ENCODE measurements at regions not wholly inside any gene's neighbourhood (a gene's known extent, or its start where the extent isn't known, plus 50 kb on each side); places are given as distances from the start of the nearest gene placed in this dataset.

DNA sequence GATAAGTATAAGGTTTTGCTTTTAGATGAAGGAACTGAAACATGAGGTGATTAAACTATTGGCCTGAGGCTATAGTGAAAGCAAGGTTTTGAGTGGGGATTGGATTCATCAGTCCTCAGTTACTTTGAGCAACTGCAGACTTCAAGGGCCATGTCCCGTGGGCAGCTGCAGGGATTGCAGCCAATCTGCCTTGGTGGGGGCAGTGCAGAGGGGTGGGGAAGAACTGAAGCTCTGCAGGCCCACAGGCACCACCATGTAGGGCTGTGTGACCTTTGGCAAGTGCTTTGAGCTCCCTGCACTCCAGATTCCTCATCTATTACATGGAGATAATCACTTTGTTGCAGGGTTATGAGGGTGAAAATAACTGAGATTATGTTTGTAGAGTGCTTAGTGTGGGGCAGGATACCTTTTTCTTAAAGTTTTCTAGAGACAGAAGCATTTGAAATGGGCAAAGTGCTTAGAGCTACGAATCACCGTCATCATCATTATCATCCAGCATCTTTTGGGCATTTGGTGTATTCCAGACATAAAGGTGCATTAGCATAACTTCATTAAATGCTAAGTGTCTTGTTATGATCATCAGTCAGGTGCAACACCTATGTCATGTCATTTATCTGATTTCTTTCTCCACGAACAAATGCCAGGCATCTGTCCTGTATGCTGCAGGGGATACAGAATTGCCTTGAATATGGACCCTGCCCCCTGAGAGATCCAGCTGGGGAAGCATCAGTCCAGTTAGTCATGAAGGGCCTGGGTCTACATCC, 72.1 kb upstream of the TENM4 start:
- TF ChIP-seq ELF4 (IDR thresholded peaks at IDR 0.05) = no peak
- TF ChIP-seq FOXM1 (IDR thresholded peaks at IDR 0.05; ENCODE audit: borderline replicate concordance) = no peak
- TF ChIP-seq L3MBTL2 (conservative IDR thresholded peaks at IDR 0.05) = no peak
- no peak for TF ChIP-seq FOXK2 (IDR thresholded peaks at IDR 0.05)
- no peak for TF ChIP-seq NFRKB (IDR thresholded peaks at IDR 0.05)
